ENCODE measurements at regions not wholly inside any gene's neighbourhood (a gene's known extent, or its start where the extent isn't known, plus 50 kb on each side); places are given as distances from the start of the nearest gene placed in this dataset.

DNA sequence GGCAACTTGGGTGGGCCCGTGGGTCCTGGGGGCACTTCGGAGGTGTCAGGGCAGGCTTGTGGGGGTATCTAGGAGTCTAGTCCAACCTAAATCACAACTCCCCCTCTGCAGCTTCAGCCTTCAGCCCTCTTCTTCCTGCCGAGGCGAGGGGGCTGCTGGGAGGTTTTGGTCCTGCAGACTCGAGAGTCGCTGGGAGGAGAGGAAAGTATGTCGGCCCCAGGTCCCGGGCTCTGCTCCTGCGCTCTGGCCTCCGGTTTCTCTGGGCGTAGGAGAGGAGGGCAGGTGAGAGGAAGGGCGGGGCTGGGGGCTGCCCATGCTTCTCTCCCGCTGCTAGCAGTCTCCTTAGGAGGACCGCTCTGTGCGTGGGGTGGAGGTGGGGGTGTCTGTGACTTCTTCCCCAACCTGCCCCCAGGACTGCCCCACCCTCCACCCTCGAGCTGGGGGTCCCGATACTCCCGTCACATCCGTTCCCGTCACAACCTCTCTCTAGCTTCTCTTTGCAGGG, 139.8 kb upstream of the COL5A1 start:
- no peaks in the 10 kb centered on the region for H3K27me3 ChIP-seq (ENCODE audit: control insufficient read depth, insufficient read depth, low read length)
- intact Hi-C loops (cut with micrococcal nuclease), result no loop called here
- ATAC-seq (no peak), DNase-seq (no peak)
- H3K36me3 ChIP-seq (ENCODE audit: control insufficient read depth, insufficient read depth, low read length), result no peaks in the 10 kb centered on the region
- Mint-ChIP-seq H3K4me3 (no peak overlapping the region), H3K9me3 (no peaks in the 10 kb centered on the region), H3K27ac (no peak overlapping the region), H3K27me3 (ENCODE audit: low read depth in 2 of 2) (peaks cover 6% of the 10 kb centered on the region in 2 donors), H3K4me1 (no peaks in the 10 kb centered on the region), H3K36me3 (no peaks in the 10 kb centered on the region)
- 23% methylated on average over 7 of the region's 20 CpGs for WGBS (ENCODE audit: insufficient coverage)
- H3K4me3 ChIP-seq (ENCODE audit: low read length), result no peak overlapping the region
- TF ChIP-seq CTCF (IDR thresholded peaks at IDR 0.05), result no peak
- H3K27ac ChIP-seq (ENCODE audit: low read length), result no peak overlapping the region
- no peaks in the 10 kb centered on the region for H3K9me3 ChIP-seq (ENCODE audit: control insufficient read depth, insufficient read depth, low read length)
- no peaks in the 10 kb centered on the region for H3K4me1 ChIP-seq (ENCODE audit: control insufficient read depth, insufficient read depth, low read length)

DNA sequence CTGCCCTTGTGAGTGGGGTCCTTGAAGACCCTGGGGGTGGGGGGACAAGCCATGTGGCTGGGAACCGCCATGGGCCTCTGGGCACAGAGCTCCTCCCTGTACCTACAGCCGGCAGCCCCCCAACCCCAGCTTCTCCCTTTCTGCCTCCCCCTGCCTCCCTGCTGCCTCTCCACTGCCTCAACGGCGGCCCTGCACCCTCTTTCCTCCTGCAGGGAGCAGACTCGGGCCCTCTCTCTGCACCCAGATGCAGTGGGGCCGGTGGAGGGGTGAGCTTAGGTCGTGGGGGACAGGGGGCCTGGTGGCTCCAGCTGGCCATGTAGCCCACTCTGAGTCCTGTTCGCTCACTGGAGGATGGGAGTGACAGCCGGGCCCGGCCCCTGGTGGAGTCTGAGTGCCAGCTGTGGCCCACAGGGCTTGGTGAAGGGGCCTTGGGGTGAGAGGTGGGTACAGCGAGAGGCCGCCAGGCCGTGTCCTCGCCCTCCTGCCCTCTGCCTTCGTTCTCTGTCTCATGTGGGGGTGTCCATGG, 139.3 kb upstream of the COL5A1 start:
- 76% methylated on average over 11 of the region's 15 CpGs for WGBS (ENCODE audit: insufficient coverage)
- no peak overlapping the region for H3K4me3 Mint-ChIP-seq

GRCh38 chr9:134502809-134503211, 138.8 kb upstream of the COL5A1 start:
- ATAC-seq (no peak), DNase-seq (no peak)
- no peak for TF ChIP-seq CTCF (IDR thresholded peaks at IDR 0.05)
- Mint-ChIP-seq H3K27me3 (ENCODE audit: low read depth in 2 of 2) (peaks cover 6% of the 10 kb centered on the region in 2 donors), H3K36me3 (no peaks in the 10 kb centered on the region), H3K27ac (no peak overlapping the region), H3K4me3 (no peak overlapping the region), H3K4me1 (no peaks in the 10 kb centered on the region), H3K9me3 (no peaks in the 10 kb centered on the region)
- H3K4me1 ChIP-seq (ENCODE audit: control insufficient read depth, insufficient read depth, low read length), result no peaks in the 10 kb centered on the region
- intact Hi-C loops (cut with micrococcal nuclease), result no loop called here
- no peaks in the 10 kb centered on the region for H3K36me3 ChIP-seq (ENCODE audit: control insufficient read depth, insufficient read depth, low read length)
- no peaks in the 10 kb centered on the region for H3K9me3 ChIP-seq (ENCODE audit: control insufficient read depth, insufficient read depth, low read length)
- H3K27me3 ChIP-seq (ENCODE audit: control insufficient read depth, insufficient read depth, low read length), result no peaks in the 10 kb centered on the region
- no peak overlapping the region for H3K4me3 ChIP-seq (ENCODE audit: low read length)
- 90% methylated on average over 15 of the region's 15 CpGs for WGBS (ENCODE audit: insufficient coverage)
- H3K27ac ChIP-seq (ENCODE audit: low read length), result no peak overlapping the region

More for the DNA sequence above, 139.3 kb upstream of the COL5A1 start:
- no peak overlapping the region for H3K4me3 ChIP-seq (ENCODE audit: low read length)
- ATAC-seq (no peak), DNase-seq (no peak)
- no peak overlapping the region for H3K27ac ChIP-seq (ENCODE audit: low read length)
- no peaks in the 10 kb centered on the region for H3K4me1 Mint-ChIP-seq
- intact Hi-C loops (cut with micrococcal nuclease), result no loop called here
- H3K27ac Mint-ChIP-seq, result no peak overlapping the region
- H3K36me3 Mint-ChIP-seq, result no peaks in the 10 kb centered on the region
- no peaks in the 10 kb centered on the region for H3K9me3 Mint-ChIP-seq
- H3K36me3 ChIP-seq (ENCODE audit: control insufficient read depth, insufficient read depth, low read length), result no peaks in the 10 kb centered on the region
- peaks cover 6% of the 10 kb centered on the region in 2 donors for H3K27me3 Mint-ChIP-seq (ENCODE audit: low read depth in 2 of 2)
- no peaks in the 10 kb centered on the region for H3K4me1 ChIP-seq (ENCODE audit: control insufficient read depth, insufficient read depth, low read length)
- no peaks in the 10 kb centered on the region for H3K27me3 ChIP-seq (ENCODE audit: control insufficient read depth, insufficient read depth, low read length)
- no peaks in the 10 kb centered on the region for H3K9me3 ChIP-seq (ENCODE audit: control insufficient read depth, insufficient read depth, low read length)
- no peak for TF ChIP-seq CTCF (IDR thresholded peaks at IDR 0.05)

Measured in natural killer cell (primary cell).